Uterus (tissue), 2 donors: ENCODE measurements at regions not wholly inside any gene's neighbourhood (a gene's known extent, or its start where the extent isn't known, plus 50 kb on each side); places are given as distances from the start of the nearest gene placed in this dataset.

Experiments used
- POLR2A ChIP-seq, 2 donors: fragments of 450-650 bp; IDR thresholded peaks; one replicate each; pipeline ENCODE4 v1.6.1; 2016; ENCODE audit warnings: antibody characterized with exemption in 2 of 2, mild to moderate bottlenecking in 1 of 2, moderate library complexity in 1 of 2
- TF ChIP-seq, protein P1 (sequence below), 4 experiments: fragments of 200-600 bp in 2 of 4; fragments of 450-650 bp in 2 of 4; sonication (generic) in 2 of 4; IDR thresholded peaks; one replicate each; pipeline ENCODE4 v1.5.1; 2016 to 2019; ENCODE audit warnings: antibody characterized with exemption in 4 of 4, mild to moderate bottlenecking in 2 of 4, moderate library complexity in 1 of 4

DNA sequence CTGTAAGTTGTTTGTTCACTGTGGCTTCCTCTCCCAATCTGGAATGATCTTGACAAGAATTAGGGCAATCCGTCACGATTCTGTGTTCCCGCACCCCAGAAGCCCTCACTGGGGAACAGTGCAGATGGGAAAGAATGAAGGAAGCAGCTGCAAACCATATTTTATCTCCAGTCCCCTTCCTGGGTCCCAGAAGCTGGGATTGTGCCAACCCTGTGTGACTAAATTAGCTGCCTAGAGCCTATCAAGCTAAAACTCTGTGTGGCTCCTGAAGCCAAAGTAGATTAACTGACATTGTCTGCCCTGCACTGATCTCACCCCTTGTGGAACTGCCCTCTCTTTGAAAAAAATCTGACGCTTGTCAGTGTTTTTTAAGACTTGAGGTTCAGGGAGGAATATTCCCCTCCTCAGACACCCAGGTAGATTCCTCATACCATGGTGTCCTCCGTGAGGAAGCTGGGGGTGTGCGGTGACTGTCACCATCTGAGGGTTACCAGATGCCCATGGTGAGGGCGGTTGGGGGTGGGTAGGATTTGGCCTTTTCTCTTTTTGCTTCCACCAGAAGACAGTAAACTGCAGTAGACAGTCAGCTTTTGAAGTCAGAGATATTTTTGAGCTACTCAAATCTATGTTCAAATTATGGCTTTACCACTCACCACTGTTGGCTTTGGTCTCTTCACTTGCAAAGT, 358.3 kb upstream of the TPM1 start:
- TF ChIP-seq, protein P1, sequence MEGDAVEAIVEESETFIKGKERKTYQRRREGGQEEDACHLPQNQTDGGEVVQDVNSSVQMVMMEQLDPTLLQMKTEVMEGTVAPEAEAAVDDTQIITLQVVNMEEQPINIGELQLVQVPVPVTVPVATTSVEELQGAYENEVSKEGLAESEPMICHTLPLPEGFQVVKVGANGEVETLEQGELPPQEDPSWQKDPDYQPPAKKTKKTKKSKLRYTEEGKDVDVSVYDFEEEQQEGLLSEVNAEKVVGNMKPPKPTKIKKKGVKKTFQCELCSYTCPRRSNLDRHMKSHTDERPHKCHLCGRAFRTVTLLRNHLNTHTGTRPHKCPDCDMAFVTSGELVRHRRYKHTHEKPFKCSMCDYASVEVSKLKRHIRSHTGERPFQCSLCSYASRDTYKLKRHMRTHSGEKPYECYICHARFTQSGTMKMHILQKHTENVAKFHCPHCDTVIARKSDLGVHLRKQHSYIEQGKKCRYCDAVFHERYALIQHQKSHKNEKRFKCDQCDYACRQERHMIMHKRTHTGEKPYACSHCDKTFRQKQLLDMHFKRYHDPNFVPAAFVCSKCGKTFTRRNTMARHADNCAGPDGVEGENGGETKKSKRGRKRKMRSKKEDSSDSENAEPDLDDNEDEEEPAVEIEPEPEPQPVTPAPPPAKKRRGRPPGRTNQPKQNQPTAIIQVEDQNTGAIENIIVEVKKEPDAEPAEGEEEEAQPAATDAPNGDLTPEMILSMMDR (IDR thresholded peaks at IDR 0.05): no peak
- TF ChIP-seq POLR2A (IDR thresholded peaks at IDR 0.05): no peak
